Activated naive CD4-positive, alpha-beta T cell treated with anti-CD3 and anti-CD28 coated beads for 36 hours (primary cell): ENCODE measurements at regions not wholly inside any gene's neighbourhood (a gene's known extent, or its start where the extent isn't known, plus 50 kb on each side); places are given as distances from the start of the nearest gene placed in this dataset.
"Not testable (repeated sequence)": the region's sequence is repeated elsewhere in the genome, so short reads cannot be mapped to it uniquely, and the experiment has no call there.

Experiments used
- CTCF ChIA-PET: fragments of 350-600 bp; sonication (Branson Sonifier 250); formaldehyde crosslinking; loops from one replicate; lab custom pipeline; 2021; ENCODE audit warnings: antibody characterized with exemption; lab: Charles Lee
- DNase-seq: peaks from one replicate; pipeline ENCODE4 v3.0.0-alpha.2; 2020
- H3K27ac Mint-ChIP-seq: one replicate; pipeline ENCODE4 v1.8.0; 2021; ENCODE audit warnings: mild to moderate bottlenecking, mixed read lengths
- H3K27me3 Mint-ChIP-seq: one replicate; pipeline ENCODE4 v1.8.0; 2021; ENCODE audit warnings: low read depth, mixed read lengths
- H3K36me3 Mint-ChIP-seq: one replicate; pipeline ENCODE4 v1.8.0; 2021; ENCODE audit warnings: low read depth, mixed read lengths
- H3K4me1 Mint-ChIP-seq: one replicate; pipeline ENCODE4 v1.8.0; 2021; ENCODE audit warnings: low read depth, mixed read lengths
- H3K4me3 Mint-ChIP-seq: one replicate; pipeline ENCODE4 v1.8.0; 2021; ENCODE audit warnings: mild to moderate bottlenecking, moderate library complexity, mixed read lengths
- H3K9me3 Mint-ChIP-seq: one replicate; pipeline ENCODE4 v1.8.0; 2021; ENCODE audit warnings: mixed read lengths
- intact Hi-C: fragments of 100-400 bp; cut with micrococcal nuclease; formaldehyde crosslinking; loops from one replicate; pipeline ENCODE4 v1.15.1; 2023

GRCh38 chr10:46768515-46769291 lies 142.5 kb upstream of the PTPN20 start:
- H3K9me3 Mint-ChIP-seq, H3K27me3 Mint-ChIP-seq, H3K27ac Mint-ChIP-seq, intact Hi-C loops, H3K4me1 Mint-ChIP-seq, CTCF ChIA-PET, DNase-seq, H3K36me3 Mint-ChIP-seq, H3K4me3 Mint-ChIP-seq: not testable (repeated sequence)

GRCh38 chr10:46773178-46773896 lies 137.9 kb upstream of the PTPN20 start:
- H3K36me3 Mint-ChIP-seq, CTCF ChIA-PET, H3K27me3 Mint-ChIP-seq, H3K9me3 Mint-ChIP-seq, H3K4me1 Mint-ChIP-seq, H3K27ac Mint-ChIP-seq, H3K4me3 Mint-ChIP-seq, DNase-seq, intact Hi-C loops: not testable (repeated sequence)

DNA sequence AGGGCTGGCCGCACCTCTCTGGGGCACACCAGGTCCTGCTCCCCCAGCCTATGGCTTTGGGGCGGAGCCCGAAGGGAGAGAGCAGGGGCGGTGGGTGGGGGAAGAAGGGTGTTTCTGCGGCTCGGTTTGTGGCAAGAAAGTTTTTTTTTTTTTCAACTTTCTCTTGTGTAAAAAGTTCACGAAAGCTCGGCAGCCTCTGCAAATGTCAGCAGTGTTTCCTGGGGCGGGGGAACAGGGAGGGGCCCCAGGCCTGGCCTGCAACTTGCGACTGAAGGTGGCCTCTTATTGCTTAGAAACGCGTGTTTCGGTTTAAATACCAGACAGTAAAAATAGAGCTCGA lies 137.4 kb upstream of the PTPN20 start:
- not testable (repeated sequence) for H3K27me3 Mint-ChIP-seq

GRCh38 chr10:46774366-46774765 lies 136.9 kb upstream of the PTPN20 start:
- CTCF ChIA-PET, H3K9me3 Mint-ChIP-seq, H3K27ac Mint-ChIP-seq, H3K36me3 Mint-ChIP-seq, DNase-seq, H3K27me3 Mint-ChIP-seq, H3K4me3 Mint-ChIP-seq, H3K4me1 Mint-ChIP-seq, intact Hi-C loops: not testable (repeated sequence)

More for the DNA sequence above, 137.4 kb upstream of the PTPN20 start:
- H3K27ac Mint-ChIP-seq, H3K36me3 Mint-ChIP-seq, H3K9me3 Mint-ChIP-seq, CTCF ChIA-PET, H3K4me3 Mint-ChIP-seq, H3K4me1 Mint-ChIP-seq, intact Hi-C loops: not testable (repeated sequence)
- peak; percentile 5 for DNase-seq

DNA sequence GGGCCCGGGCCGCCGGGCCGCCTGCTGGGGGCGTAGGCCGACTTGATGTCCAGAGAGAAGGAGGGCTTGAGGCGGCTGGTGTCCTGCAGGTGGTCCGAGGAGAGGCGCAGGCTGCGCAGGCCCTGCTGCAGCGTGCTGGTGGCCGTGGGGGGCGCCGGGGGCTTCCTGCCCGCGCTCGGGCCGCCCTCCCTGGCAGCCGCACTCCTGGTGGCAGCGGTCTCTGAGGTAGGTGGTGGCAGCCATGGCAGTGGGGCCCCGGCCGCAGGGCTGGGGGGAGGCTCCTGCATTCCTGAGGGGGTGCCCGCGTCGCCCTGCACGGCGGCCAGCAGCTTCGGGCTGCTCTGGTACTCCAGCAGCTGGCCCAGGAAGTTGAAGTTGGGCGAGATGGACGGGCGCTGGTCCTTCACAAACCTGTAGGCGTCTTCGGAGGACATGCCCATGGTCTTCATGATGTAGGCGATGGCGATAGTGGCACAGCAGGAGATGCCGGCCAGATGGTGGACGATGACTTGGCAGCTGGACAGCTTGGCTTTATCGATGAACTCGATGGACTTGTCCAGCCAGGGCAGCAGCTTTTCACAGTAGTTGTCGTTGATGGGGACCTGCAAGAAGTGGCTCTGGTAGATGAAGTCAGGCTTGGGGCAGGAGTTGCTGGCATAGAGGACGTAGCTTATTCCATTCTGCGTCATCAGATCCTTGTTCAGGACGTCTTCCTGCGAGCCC lies 136.1 kb upstream of the PTPN20 start:
- CTCF ChIA-PET, H3K9me3 Mint-ChIP-seq, H3K27ac Mint-ChIP-seq, H3K4me1 Mint-ChIP-seq, H3K36me3 Mint-ChIP-seq, H3K4me3 Mint-ChIP-seq, DNase-seq, intact Hi-C loops, H3K27me3 Mint-ChIP-seq: not testable (repeated sequence)

DNA sequence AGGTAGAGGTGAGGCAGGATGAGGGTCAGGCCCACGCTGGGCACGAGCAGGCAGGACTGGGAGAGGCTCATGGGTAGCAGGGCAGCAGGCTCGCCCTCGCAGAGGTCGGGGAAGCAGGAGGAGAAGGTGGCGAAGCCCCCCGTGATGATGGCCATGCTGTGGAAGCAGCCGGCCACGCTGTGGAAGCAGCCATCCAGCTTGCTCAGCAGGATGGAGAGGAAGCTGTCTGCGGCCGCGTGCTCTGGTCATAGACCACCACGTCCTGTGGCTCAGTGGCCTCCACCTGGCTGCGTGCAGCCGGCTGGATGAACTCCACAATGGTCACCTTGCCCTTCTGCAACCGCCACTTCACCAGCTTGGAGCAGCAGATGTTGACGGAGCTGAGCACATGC lies 135.6 kb upstream of the PTPN20 start:
- H3K27ac Mint-ChIP-seq, H3K9me3 Mint-ChIP-seq, H3K4me1 Mint-ChIP-seq, H3K27me3 Mint-ChIP-seq, CTCF ChIA-PET, DNase-seq, H3K36me3 Mint-ChIP-seq, H3K4me3 Mint-ChIP-seq, intact Hi-C loops: not testable (repeated sequence)

- H3K36me3 Mint-ChIP-seq, DNase-seq, H3K4me3 Mint-ChIP-seq, CTCF ChIA-PET, H3K27me3 Mint-ChIP-seq, H3K4me1 Mint-ChIP-seq, H3K27ac Mint-ChIP-seq, H3K9me3 Mint-ChIP-seq, intact Hi-C loops: not testable (repeated sequence)
Observed at GRCh38 chr10:46779571-46779970, 131.7 kb upstream of the PTPN20 start.

DNA sequence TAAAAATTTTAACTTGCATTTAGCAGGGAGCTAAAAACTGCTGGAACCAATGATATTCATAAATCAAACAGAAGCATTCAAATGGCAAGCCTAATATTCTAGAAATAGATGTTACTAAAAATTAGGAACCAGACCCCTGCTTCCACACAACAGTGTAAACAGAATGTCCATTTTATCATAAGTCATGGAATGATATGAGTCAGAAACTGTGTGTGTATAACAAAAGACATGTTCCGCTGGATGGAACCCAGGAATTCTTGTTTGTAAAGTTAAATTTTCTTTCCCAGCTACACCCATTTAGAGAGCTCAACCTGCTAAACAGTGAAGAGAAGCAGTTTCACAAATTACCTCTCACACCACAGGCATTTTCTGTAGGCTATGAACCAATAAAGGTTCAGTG lies 131.1 kb upstream of the PTPN20 start:
- H3K9me3 Mint-ChIP-seq, DNase-seq, H3K4me3 Mint-ChIP-seq, CTCF ChIA-PET, intact Hi-C loops, H3K4me1 Mint-ChIP-seq, H3K27ac Mint-ChIP-seq, H3K27me3 Mint-ChIP-seq, H3K36me3 Mint-ChIP-seq: not testable (repeated sequence)

GRCh38 chr10:46781001-46781400 lies 130.2 kb upstream of the PTPN20 start:
- H3K36me3 Mint-ChIP-seq, DNase-seq, H3K4me1 Mint-ChIP-seq, H3K27ac Mint-ChIP-seq, H3K9me3 Mint-ChIP-seq, H3K4me3 Mint-ChIP-seq, intact Hi-C loops, H3K27me3 Mint-ChIP-seq, CTCF ChIA-PET: not testable (repeated sequence)

DNA sequence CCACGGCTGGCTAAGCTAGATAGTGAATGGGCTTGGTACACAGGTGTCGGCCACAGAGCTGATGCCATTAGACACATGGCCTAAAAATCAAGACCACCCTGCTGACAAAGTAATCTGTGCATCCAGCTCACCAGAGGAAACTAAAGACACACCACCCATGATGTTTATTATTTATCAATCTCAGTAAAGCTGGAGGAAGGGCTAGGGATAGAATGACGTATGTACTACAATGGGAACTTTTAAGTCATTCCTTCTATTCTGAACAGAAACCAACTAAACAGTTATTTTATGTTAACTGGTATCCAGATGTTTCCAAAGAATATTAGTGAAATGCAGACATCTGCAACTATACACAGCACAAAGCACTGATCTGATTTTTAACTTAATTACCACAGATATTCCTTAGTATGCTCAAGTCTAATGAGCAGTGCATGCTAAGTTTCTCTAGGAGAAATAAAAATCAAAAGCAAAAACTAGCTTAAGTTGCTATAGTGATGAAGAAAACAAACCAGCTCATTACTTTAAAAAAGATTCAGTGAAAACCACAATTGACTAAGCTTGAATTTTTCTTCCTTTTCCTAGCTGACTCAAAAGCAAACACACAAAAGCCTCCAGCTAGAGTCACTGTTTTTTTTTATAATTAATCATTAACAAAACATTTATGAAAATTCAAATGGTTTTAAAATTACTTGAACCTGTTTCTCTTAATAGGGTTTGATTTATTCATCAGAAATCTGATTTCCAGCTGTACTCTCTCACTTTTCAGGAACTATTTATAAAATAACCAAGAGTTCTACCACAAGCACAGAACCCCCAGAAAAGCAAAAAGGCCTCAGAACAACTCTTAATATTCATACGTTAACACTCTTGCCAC lies 129.0 kb upstream of the PTPN20 start:
- H3K4me1 Mint-ChIP-seq, CTCF ChIA-PET, H3K27ac Mint-ChIP-seq, H3K9me3 Mint-ChIP-seq, intact Hi-C loops, H3K36me3 Mint-ChIP-seq, H3K4me3 Mint-ChIP-seq, H3K27me3 Mint-ChIP-seq, DNase-seq: not testable (repeated sequence)

- H3K9me3 Mint-ChIP-seq, H3K27ac Mint-ChIP-seq, CTCF ChIA-PET, H3K27me3 Mint-ChIP-seq, intact Hi-C loops, H3K4me3 Mint-ChIP-seq, H3K4me1 Mint-ChIP-seq, DNase-seq, H3K36me3 Mint-ChIP-seq: not testable (repeated sequence)
Observed at GRCh38 chr10:46784665-46785064, 126.6 kb upstream of the PTPN20 start.

- H3K9me3 Mint-ChIP-seq, H3K27ac Mint-ChIP-seq, H3K36me3 Mint-ChIP-seq, intact Hi-C loops, DNase-seq, CTCF ChIA-PET, H3K27me3 Mint-ChIP-seq, H3K4me1 Mint-ChIP-seq: not testable (repeated sequence)
- H3K4me3 Mint-ChIP-seq, result peak overlapping the region; percentile 96
Observed at GRCh38 chr10:46786125-46786517, 125.1 kb upstream of the PTPN20 start.
